ENCODE measurements at regions not wholly inside any gene's neighbourhood (a gene's known extent, or its start where the extent isn't known, plus 50 kb on each side); places are given as distances from the start of the nearest gene placed in this dataset.

GRCh38 chr17:79176792-79177601, 102.4 kb downstream of the ENGASE start:
- BruUV-seq (replicated peaks): no TSS peak
- intact Hi-C loops (cut with micrococcal nuclease; ENCODE audit: unreplicated experiment) (no loop called here), in situ Hi-C loops (cut with HindIII; ENCODE audit: extremely low pct_ligation_motif_present, low pct_unique_long_range_greater_than_20kb) (no loop called here)
- Histone ChIP-seq H3K4me1 (ENCODE audit: insufficient read depth, low read length) (no peaks in the 10 kb centered on the region), H3K9me3 (ENCODE audit: low read length) (no peaks in the 10 kb centered on the region), H3K9ac (ENCODE audit: insufficient read depth, low read depth, low read length) (no peak overlapping the region), H3K4me3 (replicated peaks in 1 of 3; ENCODE audit: insufficient read depth in 1 of 3, low read depth in 2 of 3, low read length in 3 of 3) (no peak overlapping the region), H3K79me2 (ENCODE audit: insufficient read depth, low read length) (no peaks in the 10 kb centered on the region), H3K27ac (ENCODE audit: extremely low read length, insufficient read depth, low read length) (no peak overlapping the region), H4K20me1 (ENCODE audit: insufficient read depth, low read length) (peaks cover 9% of the 10 kb centered on the region; the same call in 1 of the 2 replicates), H3K36me3 (replicated peaks in 1 of 2; ENCODE audit: control insufficient read depth in 1 of 2, insufficient read depth in 2 of 2, low read length in 2 of 2) (no peaks in the 10 kb centered on the region), H2AFZ (ENCODE audit: low read length) (no peak overlapping the region), H3K27me3 (ENCODE audit: control insufficient read depth in 1 of 2, insufficient read depth in 2 of 2, low read length in 2 of 2) (peaks cover 39 to 97% of the 10 kb centered on the region in 2 experiments), H3K4me2 (ENCODE audit: low read depth, low read length) (no peak overlapping the region)
- ATAC-seq (no peak), DNase-seq (ENCODE audit: low spot score) (no peak), FAIRE-seq (no peak)
- POLR2A ChIA-PET: no interaction called here
- TF ChIP-seq SP4 (CRISPR knock-in tag; IDR thresholded peaks at IDR 0.05) (no peak), ZNF839 (CRISPR knock-in tag; IDR thresholded peaks at IDR 0.05; ENCODE audit: borderline replicate concordance) (0 out of 2 replicates have a peak, but pooled peaks have one; percentile 16), SIN3B (IDR thresholded peaks at IDR 0.05; ENCODE audit: low read length) (no peak)
- CTCF ChIA-PET (ENCODE audit: low intra/inter-chr PET ratio, low total read pairs): no interaction called here
- whole genome bisulfite sequencing (ENCODE audit: low lambda C conversion rate): 3% methylated on average over 9 of the region's 21 CpGs

GRCh38 chr17:79174905-79175856, 100.6 kb downstream of the ENGASE start:
- Histone ChIP-seq H3K79me2 (ENCODE audit: insufficient read depth, low read length) (no peaks in the 10 kb centered on the region), H3K4me2 (ENCODE audit: low read depth, low read length) (no peak overlapping the region), H3K27ac (ENCODE audit: extremely low read length, insufficient read depth, low read length) (no peak overlapping the region), H3K27me3 (ENCODE audit: control insufficient read depth in 1 of 2, insufficient read depth in 2 of 2, low read length in 2 of 2) (peaks cover 40 to 90% of the 10 kb centered on the region in 2 experiments), H3K36me3 (replicated peaks in 1 of 2; ENCODE audit: control insufficient read depth in 1 of 2, insufficient read depth in 2 of 2, low read length in 2 of 2) (no peaks in the 10 kb centered on the region), H2AFZ (ENCODE audit: low read length) (no peak overlapping the region), H3K4me1 (ENCODE audit: insufficient read depth, low read length) (no peaks in the 10 kb centered on the region), H4K20me1 (ENCODE audit: insufficient read depth, low read length) (peaks cover 9% of the 10 kb centered on the region; the same call in 1 of the 2 replicates), H3K9ac (ENCODE audit: insufficient read depth, low read depth, low read length) (no peak overlapping the region), H3K9me3 (ENCODE audit: low read length) (no peaks in the 10 kb centered on the region), H3K4me3 (replicated peaks in 1 of 3; ENCODE audit: insufficient read depth in 1 of 3, low read depth in 2 of 3, low read length in 3 of 3) (no peak overlapping the region)
- TF ChIP-seq MNT (IDR thresholded peaks at IDR 0.05): peak; percentile 71
- no peak for TF ChIP-seq ZNF382 (CRISPR knock-in tag; IDR thresholded peaks at IDR 0.05; ENCODE audit: borderline replicate concordance)
- TF ChIP-seq GABPA (IDR thresholded peaks at IDR 0.05; ENCODE audit: low read depth, low read length): 0 out of 2 replicates have a peak, but pooled peaks have one; percentile 5
- TF ChIP-seq GABPA (CRISPR knock-in tag; IDR thresholded peaks at IDR 0.05; ENCODE audit: low read depth): no peak
- TF ChIP-seq TFDP1 (CRISPR knock-in tag; IDR thresholded peaks at IDR 0.05; ENCODE audit: borderline replicate concordance): no peak
- BruUV-seq (replicated peaks): no TSS peak
- ChIA-PET CTCF (ENCODE audit: low intra/inter-chr PET ratio, low total read pairs) (no interaction called here), POLR2A (no interaction called here)
- WGBS (ENCODE audit: low lambda C conversion rate): 5% methylated on average over 21 of the region's 28 CpGs
- no peak for FAIRE-seq
- no peak for ATAC-seq
- in situ Hi-C loops (cut with HindIII; ENCODE audit: extremely low pct_ligation_motif_present, low pct_unique_long_range_greater_than_20kb): no loop called here
- no peak for DNase-seq (ENCODE audit: low spot score)
- intact Hi-C loops (cut with micrococcal nuclease; ENCODE audit: unreplicated experiment): no loop called here

Data from HepG2 (cell line).